Caco-2 (cell line): ENCODE measurements at regions not wholly inside any gene's neighbourhood (a gene's known extent, or its start where the extent isn't known, plus 50 kb on each side); places are given as distances from the start of the nearest gene placed in this dataset.

Source experiments
- BruUV-seq: library from RNA; stranded (reverse); fragments of 400-500 nt; replicated peaks from 2 replicates; lab custom pipeline; 2021; lab: Mats Ljungman, UMichigan
- CTCF ChIA-PET: fragments of 300-600 bp; sonication (Branson Sonifier 250); formaldehyde crosslinking; loops from one replicate; lab custom pipeline; 2022; ENCODE audit warnings: antibody characterized with exemption; lab: Charles Lee
- POLR2A ChIA-PET: fragments of 300-600 bp; sonication (Branson Sonifier 250); formaldehyde crosslinking; loops from one replicate; lab custom pipeline; 2022; ENCODE audit warnings: antibody characterized with exemption; lab: Charles Lee
- DNase-seq, 2 experiments: peaks; one replicate each; pipeline versions ENCODE4 v3.0.0 to v3.0.0-alpha.2; 2020 to 2022
- H3K27me3 ChIP-seq: replicated peaks from 2 replicates; pipeline ENCODE4 v1.6.0; 2011; ENCODE audit warnings: low read length; ENCODE audit not compliant: control insufficient read depth, insufficient read depth
- H3K36me3 ChIP-seq: 2 replicates; pipeline ENCODE4 v1.5.1; 2011; ENCODE audit warnings: low read length; ENCODE audit not compliant: control insufficient read depth, insufficient read depth
- H3K4me1 ChIP-seq: fragments of 250-450 bp; sonication (Bioruptor Pico); 2 replicates; pipeline ENCODE4 v1.5.1; 2020; ENCODE audit warnings: mild to moderate bottlenecking
- H3K4me3 ChIP-seq: 2 replicates; pipeline ENCODE4 v1.5.1; 2011; ENCODE audit warnings: low read depth, mild to moderate bottlenecking, control low read depth, low read length
- H3K9me3 ChIP-seq: fragments of 250-450 bp; sonication (Bioruptor Pico); 2 replicates; pipeline ENCODE4 v1.5.1; 2020; ENCODE audit warnings: mild to moderate bottlenecking, moderate library complexity
- H3K27ac Mint-ChIP-seq: one replicate; pipeline ENCODE4 v1.8.0; 2022; ENCODE audit warnings: mixed read lengths; ENCODE audit not compliant: unreplicated experiment
- H3K27me3 Mint-ChIP-seq: one replicate; pipeline ENCODE4 v1.8.0; 2022; ENCODE audit warnings: mixed read lengths; ENCODE audit not compliant: insufficient read depth, unreplicated experiment
- H3K36me3 Mint-ChIP-seq: one replicate; pipeline ENCODE4 v1.8.0; 2022; ENCODE audit warnings: mild to moderate bottlenecking, mixed read lengths; ENCODE audit not compliant: insufficient read depth, unreplicated experiment
- H3K4me1 Mint-ChIP-seq: one replicate; pipeline ENCODE4 v1.8.0; 2022; ENCODE audit warnings: low read depth, mixed read lengths; ENCODE audit not compliant: unreplicated experiment
- H3K4me3 Mint-ChIP-seq: one replicate; pipeline ENCODE4 v1.8.0; 2022; ENCODE audit warnings: mild to moderate bottlenecking, moderate library complexity, mixed read lengths; ENCODE audit not compliant: unreplicated experiment
- H3K9me3 Mint-ChIP-seq: one replicate; pipeline ENCODE4 v1.8.0; 2022; ENCODE audit warnings: mixed read lengths; ENCODE audit not compliant: unreplicated experiment
- CTCF ChIP-seq, 2 experiments: fragments of 200-600 bp in 1 of 2; IDR thresholded peaks; 1 replicate in 1 of 2; 2 replicates in 1 of 2; pipeline versions ENCODE4 v1.5.1 to v1.8.0; 2011 to 2022; ENCODE audit warnings: antibody characterized with exemption in 1 of 2, control low read depth in 1 of 2, inconsistent platforms in 1 of 2, low read depth in 1 of 2, low read length in 1 of 2, mild to moderate bottlenecking in 1 of 2, moderate library complexity in 1 of 2; ENCODE audit not compliant: insufficient read depth in 1 of 2, severe bottlenecking in 1 of 2, unreplicated experiment in 1 of 2
- intact Hi-C: fragments of 100-400 bp; cut with micrococcal nuclease; formaldehyde crosslinking; loops from one replicate; pipeline ENCODE4 v1.10.0; 2022; ENCODE audit not compliant: unreplicated experiment

- Histone ChIP-seq H3K27me3 (no peaks in the 10 kb centered on the region), H3K4me3 (no peak overlapping the region), H3K9me3 (no peaks in the 10 kb centered on the region), H3K36me3 (no peaks in the 10 kb centered on the region), H3K4me1 (no peaks in the 10 kb centered on the region; the same call in 1 of the 2 replicates)
- ChIA-PET CTCF (no interaction called here), POLR2A (no interaction called here)
- Mint-ChIP-seq H3K4me1 (peaks cover 7% of the 10 kb centered on the region), H3K27ac (no peak overlapping the region), H3K27me3 (no peaks in the 10 kb centered on the region), H3K9me3 (no peaks in the 10 kb centered on the region), H3K4me3 (no peak overlapping the region), H3K36me3 (no peaks in the 10 kb centered on the region)
- no TSS peak for BruUV-seq
- intact Hi-C loops, result loop anchor here (10.0 kb wide), 1 partner anchor 91 kb away; no protein-coding TSS in a partner anchor
- no peak for DNase-seq
- no peak for TF ChIP-seq CTCF (IDR thresholded peaks at IDR 0.05; ENCODE audit: insufficient read depth in 1 of 2, low read depth in 1 of 2, low read length in 1 of 2, severe bottlenecking in 1 of 2, unreplicated experiment in 1 of 2)
These were observed 77.2 kb upstream of the PALS2 start for GRCh38 chr7:24496036-24496435.

DNA sequence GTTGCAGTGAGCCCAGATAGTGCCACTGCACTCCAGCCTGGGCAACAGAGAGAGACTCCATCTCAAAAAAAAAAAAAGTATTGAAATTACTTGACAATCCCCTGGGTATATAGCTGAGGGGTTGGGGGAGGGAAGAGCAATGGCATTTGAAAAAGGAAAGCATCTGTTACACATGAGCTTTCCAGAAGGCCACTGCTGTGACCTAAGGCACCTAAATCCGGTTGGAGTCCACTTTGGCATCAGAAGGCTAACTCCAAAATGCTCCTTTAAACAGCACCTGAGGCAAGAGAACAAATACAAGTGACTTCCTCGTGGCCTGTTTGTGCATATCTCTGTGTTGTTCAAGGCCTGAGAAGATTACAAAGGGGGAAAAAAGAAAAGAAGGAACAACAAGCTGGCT, 74.8 kb upstream of the PALS2 start:
- ChIA-PET POLR2A (no interaction called here), CTCF (no interaction called here)
- no peak for TF ChIP-seq CTCF (IDR thresholded peaks at IDR 0.05; ENCODE audit: insufficient read depth in 1 of 2, low read depth in 1 of 2, low read length in 1 of 2, severe bottlenecking in 1 of 2, unreplicated experiment in 1 of 2)
- no TSS peak for BruUV-seq
- Mint-ChIP-seq H3K27ac (no peak overlapping the region), H3K9me3 (no peaks in the 10 kb centered on the region), H3K4me3 (no peak overlapping the region), H3K4me1 (no peaks in the 10 kb centered on the region), H3K36me3 (no peaks in the 10 kb centered on the region), H3K27me3 (no peaks in the 10 kb centered on the region)
- Histone ChIP-seq H3K36me3 (no peaks in the 10 kb centered on the region), H3K4me3 (no peak overlapping the region), H3K4me1 (no peaks in the 10 kb centered on the region), H3K9me3 (no peaks in the 10 kb centered on the region), H3K27me3 (no peaks in the 10 kb centered on the region)
- intact Hi-C loops, result loop anchor here (10.0 kb wide), 1 partner anchor 94 kb away; no protein-coding TSS in a partner anchor
- no peak for DNase-seq

DNA sequence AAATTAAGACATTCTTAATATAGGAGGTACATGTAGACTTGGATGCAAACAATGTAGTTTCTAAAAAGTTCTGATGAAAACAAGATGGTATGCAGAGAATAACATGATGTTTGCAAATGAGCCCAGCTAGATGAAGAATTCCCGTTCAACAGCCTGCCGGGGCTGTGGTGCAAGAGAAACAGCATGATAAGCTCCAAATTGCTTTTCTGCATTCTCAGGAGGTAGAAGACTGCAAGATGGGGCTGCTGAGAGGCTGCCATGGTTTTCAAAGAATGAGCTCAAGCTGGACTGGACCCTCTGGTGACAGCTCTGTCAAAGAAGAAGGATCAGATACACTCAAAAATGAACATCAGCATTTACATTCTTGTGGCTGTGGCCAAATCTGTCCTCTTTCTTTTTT, 73.4 kb upstream of the PALS2 start:
- Mint-ChIP-seq H3K27me3 (no peaks in the 10 kb centered on the region), H3K4me3 (no peak overlapping the region), H3K36me3 (no peaks in the 10 kb centered on the region), H3K9me3 (no peaks in the 10 kb centered on the region), H3K4me1 (no peaks in the 10 kb centered on the region), H3K27ac (no peak overlapping the region)
- BruUV-seq, result no TSS peak
- no peaks in the 10 kb centered on the region for H3K36me3 ChIP-seq
- TF ChIP-seq CTCF (IDR thresholded peaks at IDR 0.05; ENCODE audit: insufficient read depth in 1 of 2, low read depth in 1 of 2, low read length in 1 of 2, severe bottlenecking in 1 of 2, unreplicated experiment in 1 of 2), result no peak
- POLR2A ChIA-PET, result no interaction called here
- DNase-seq, result no peak
- intact Hi-C loops, result loop anchor here (10.0 kb wide), 1 partner anchor 95 kb away; no protein-coding TSS in a partner anchor
- H3K9me3 ChIP-seq, result no peaks in the 10 kb centered on the region
- CTCF ChIA-PET, result no interaction called here
- no peak overlapping the region for H3K4me3 ChIP-seq
- H3K4me1 ChIP-seq, result no peaks in the 10 kb centered on the region
- no peaks in the 10 kb centered on the region for H3K27me3 ChIP-seq
